ENCODE measurements at regions not wholly inside any gene's neighbourhood (a gene's known extent, or its start where the extent isn't known, plus 50 kb on each side); places are given as distances from the start of the nearest gene placed in this dataset.

GRCh38 chr2:240206630-240207029, 66.2 kb upstream of the OTOS start:
- Histone ChIP-seq H3K4me1 (peaks cover 0 to 6% of the 10 kb centered on the region in 2 donors), H3K27me3 (peaks cover 0 to 8% (median 5%) of the 10 kb centered on the region in 3 donors), H3K9me3 (no peaks in the 10 kb centered on the region), H3K27ac (no peak overlapping the region), H3K4me3 (no peak overlapping the region), H3K36me3 (no peaks in the 10 kb centered on the region)
- intact Hi-C loops (cut with DNase I; ENCODE audit: low total_unique reads) (no loop called here), in situ Hi-C loops (cut with MboI; ENCODE audit: low sequenced_read_pairs in 4 of 4) (no loop called here)
- no peak for DNase-seq
- ATAC-seq: no peak
- TF ChIP-seq, protein P1, sequence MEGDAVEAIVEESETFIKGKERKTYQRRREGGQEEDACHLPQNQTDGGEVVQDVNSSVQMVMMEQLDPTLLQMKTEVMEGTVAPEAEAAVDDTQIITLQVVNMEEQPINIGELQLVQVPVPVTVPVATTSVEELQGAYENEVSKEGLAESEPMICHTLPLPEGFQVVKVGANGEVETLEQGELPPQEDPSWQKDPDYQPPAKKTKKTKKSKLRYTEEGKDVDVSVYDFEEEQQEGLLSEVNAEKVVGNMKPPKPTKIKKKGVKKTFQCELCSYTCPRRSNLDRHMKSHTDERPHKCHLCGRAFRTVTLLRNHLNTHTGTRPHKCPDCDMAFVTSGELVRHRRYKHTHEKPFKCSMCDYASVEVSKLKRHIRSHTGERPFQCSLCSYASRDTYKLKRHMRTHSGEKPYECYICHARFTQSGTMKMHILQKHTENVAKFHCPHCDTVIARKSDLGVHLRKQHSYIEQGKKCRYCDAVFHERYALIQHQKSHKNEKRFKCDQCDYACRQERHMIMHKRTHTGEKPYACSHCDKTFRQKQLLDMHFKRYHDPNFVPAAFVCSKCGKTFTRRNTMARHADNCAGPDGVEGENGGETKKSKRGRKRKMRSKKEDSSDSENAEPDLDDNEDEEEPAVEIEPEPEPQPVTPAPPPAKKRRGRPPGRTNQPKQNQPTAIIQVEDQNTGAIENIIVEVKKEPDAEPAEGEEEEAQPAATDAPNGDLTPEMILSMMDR (IDR thresholded peaks at IDR 0.05 in 4 of 5, conservative IDR thresholded peaks at IDR 0.05 in 1 of 5): no peak
- no peak for TF ChIP-seq POLR2A (IDR thresholded peaks at IDR 0.05)

DNA sequence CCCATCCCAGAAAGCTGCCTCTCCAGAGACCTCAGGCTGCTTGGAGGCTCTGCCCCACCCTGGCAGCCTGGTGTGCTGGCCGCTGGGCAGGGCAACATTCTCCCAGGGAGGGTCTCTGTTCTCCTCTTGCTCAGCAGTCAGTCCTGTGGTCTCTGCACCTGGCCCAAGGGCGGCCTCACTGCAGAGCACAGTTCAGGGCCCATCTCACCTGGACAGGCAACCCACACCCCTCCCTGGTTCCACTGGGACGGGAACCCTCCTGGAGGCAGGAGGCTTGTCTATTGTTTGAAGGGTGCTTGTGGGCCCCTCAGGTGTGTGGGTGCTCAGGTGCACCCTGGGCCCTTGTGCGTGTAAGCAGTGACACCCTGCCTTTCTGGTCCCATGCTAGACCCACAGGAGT, 67.2 kb upstream of the OTOS start:
- intact Hi-C loops (cut with DNase I; ENCODE audit: low total_unique reads): no loop called here
- H3K27ac ChIP-seq: no peak overlapping the region
- H3K9me3 ChIP-seq: no peaks in the 10 kb centered on the region
- no peak for TF ChIP-seq POLR2A (IDR thresholded peaks at IDR 0.05)
- TF ChIP-seq, protein P1 (IDR thresholded peaks at IDR 0.05 in 4 of 5, conservative IDR thresholded peaks at IDR 0.05 in 1 of 5): no peak
- H3K36me3 ChIP-seq: no peaks in the 10 kb centered on the region
- H3K4me3 ChIP-seq: no peak overlapping the region
- DNase-seq (no peak), ATAC-seq (no peak)
- H3K4me1 ChIP-seq: peaks cover 0 to 6% of the 10 kb centered on the region in 2 donors
- peaks cover 0 to 5% (median 4%) of the 10 kb centered on the region in 3 donors for H3K27me3 ChIP-seq
- in situ Hi-C loops (cut with MboI; ENCODE audit: low sequenced_read_pairs in 4 of 4): no loop called here

DNA sequence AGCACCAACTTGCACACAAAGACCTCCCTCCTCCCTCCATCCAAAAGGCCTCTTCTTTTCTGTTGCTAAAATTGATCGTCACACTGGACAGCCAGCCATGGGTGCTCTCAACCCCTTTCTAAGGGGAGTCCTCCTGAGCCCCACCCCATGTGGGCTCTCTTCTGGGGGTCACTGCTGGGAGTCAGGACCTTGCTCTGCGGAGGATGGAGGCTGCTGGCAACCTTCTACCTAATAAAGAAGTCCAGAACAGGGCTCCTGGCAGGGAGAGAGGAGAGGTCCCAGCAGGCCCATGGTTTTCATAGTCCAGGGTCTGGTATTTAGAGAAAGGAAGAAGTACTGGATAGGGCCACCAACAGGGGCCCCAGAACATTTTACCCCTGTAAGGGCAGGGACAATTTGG, 67.6 kb upstream of the OTOS start:
- intact Hi-C loops (cut with DNase I; ENCODE audit: low total_unique reads): no loop called here
- H3K36me3 ChIP-seq: no peaks in the 10 kb centered on the region
- in situ Hi-C loops (cut with MboI; ENCODE audit: low sequenced_read_pairs in 4 of 4): no loop called here
- DNase-seq (no peak), ATAC-seq (no peak)
- peaks cover 0 to 6% of the 10 kb centered on the region in 2 donors for H3K4me1 ChIP-seq
- no peak overlapping the region for H3K27ac ChIP-seq
- peaks cover 0 to 5% (median 0%) of the 10 kb centered on the region in 3 donors for H3K27me3 ChIP-seq
- TF ChIP-seq POLR2A (IDR thresholded peaks at IDR 0.05): no peak
- TF ChIP-seq, protein P1 (IDR thresholded peaks at IDR 0.05 in 4 of 5, conservative IDR thresholded peaks at IDR 0.05 in 1 of 5): no peak
- no peak overlapping the region for H3K4me3 ChIP-seq
- H3K9me3 ChIP-seq: no peaks in the 10 kb centered on the region

GRCh38 chr2:240208631-240209211, 68.3 kb upstream of the OTOS start:
- H3K4me1 ChIP-seq: peaks cover 0 to 6% of the 10 kb centered on the region in 2 donors
- no peak overlapping the region for H3K4me3 ChIP-seq
- H3K9me3 ChIP-seq: no peaks in the 10 kb centered on the region
- no peaks in the 10 kb centered on the region for H3K36me3 ChIP-seq
- no peak for TF ChIP-seq POLR2A (IDR thresholded peaks at IDR 0.05)
- TF ChIP-seq, protein P1 (IDR thresholded peaks at IDR 0.05 in 4 of 5, conservative IDR thresholded peaks at IDR 0.05 in 1 of 5): no peak
- no peak for ATAC-seq
- in situ Hi-C loops (cut with MboI; ENCODE audit: low sequenced_read_pairs in 4 of 4): no loop called here
- no peak for DNase-seq
- intact Hi-C loops (cut with DNase I; ENCODE audit: low total_unique reads): no loop called here
- H3K27me3 ChIP-seq: no peaks in the 10 kb centered on the region
- H3K27ac ChIP-seq: no peak overlapping the region

- Histone ChIP-seq H3K36me3 (no peaks in the 10 kb centered on the region), H3K27ac (no peak overlapping the region), H3K27me3 (no peaks in the 10 kb centered on the region), H3K9me3 (no peaks in the 10 kb centered on the region), H3K4me1 (peaks cover 0 to 6% of the 10 kb centered on the region in 2 donors), H3K4me3 (no peak overlapping the region)
- TF ChIP-seq, protein P1 (IDR thresholded peaks at IDR 0.05 in 4 of 5, conservative IDR thresholded peaks at IDR 0.05 in 1 of 5): no peak
- no peak for TF ChIP-seq POLR2A (IDR thresholded peaks at IDR 0.05)
- DNase-seq: no peak
- intact Hi-C loops (cut with DNase I; ENCODE audit: low total_unique reads) (no loop called here), in situ Hi-C loops (cut with MboI; ENCODE audit: low sequenced_read_pairs in 4 of 4) (no loop called here)
- no peak for ATAC-seq
These were observed 69.0 kb upstream of the OTOS start for GRCh38 chr2:240209493-240209892.

Measured in gastrocnemius medialis (tissue), 4 donors.